Mesenchymal stem cell (in vitro differentiated cells and primary cell): ENCODE measurements at regions not wholly inside any gene's neighbourhood (a gene's known extent, or its start where the extent isn't known, plus 50 kb on each side); places are given as distances from the start of the nearest gene placed in this dataset.

Experiments
- DNase-seq: peaks from one replicate; pipeline ENCODE4 v3.0.0-alpha.2; 2013
- H2AFZ ChIP-seq: one replicate; pipeline ENCODE4 v1.6.1; 2013; ENCODE audit warnings: low read depth, mild to moderate bottlenecking, control low read depth, inconsistent platforms, low read length, moderate library complexity
- H2AK5ac ChIP-seq: 2 replicates; pipeline ENCODE4 v1.6.1; 2013; ENCODE audit warnings: low read length, moderate library complexity, mild to moderate bottlenecking, inconsistent platforms; ENCODE audit not compliant: severe bottlenecking
- H2BK120ac ChIP-seq: one replicate; pipeline ENCODE4 v1.6.1; 2013; ENCODE audit warnings: low read depth, mild to moderate bottlenecking, inconsistent platforms, low read length, moderate library complexity
- H2BK12ac ChIP-seq, 2 experiments: one replicate each; pipeline ENCODE4 v1.6.1; 2013; ENCODE audit warnings: inconsistent platforms in 2 of 2, low read length in 2 of 2, mild to moderate bottlenecking in 2 of 2, moderate library complexity in 2 of 2, control low read depth in 1 of 2
- H2BK15ac ChIP-seq: one replicate; pipeline ENCODE4 v1.6.1; 2013; ENCODE audit warnings: mild to moderate bottlenecking, low read depth, inconsistent platforms; ENCODE audit not compliant: poor library complexity, severe bottlenecking
- H2BK5ac ChIP-seq: 2 replicates; pipeline ENCODE4 v1.6.1; 2013; ENCODE audit warnings: low read depth, mild to moderate bottlenecking, low read length, control low read depth, inconsistent platforms; ENCODE audit not compliant: poor library complexity, severe bottlenecking
- H3K14ac ChIP-seq, 2 experiments: one replicate each; pipeline ENCODE4 v1.6.1; 2013; ENCODE audit warnings: inconsistent platforms in 2 of 2, low read length in 2 of 2, control low read depth in 1 of 2, mild to moderate bottlenecking in 1 of 2, moderate library complexity in 1 of 2
- H3K18ac ChIP-seq, 2 experiments: one replicate each; pipeline ENCODE4 v1.6.1; 2013; ENCODE audit warnings: inconsistent platforms in 2 of 2, low read length in 2 of 2, control low read depth in 1 of 2, low read depth in 1 of 2, mild to moderate bottlenecking in 1 of 2
- H3K23ac ChIP-seq, 2 experiments: one replicate each; pipeline ENCODE4 v1.6.1; 2013; ENCODE audit warnings: inconsistent platforms in 2 of 2, low read length in 2 of 2, mild to moderate bottlenecking in 2 of 2, moderate library complexity in 2 of 2, control low read depth in 1 of 2
- H3K27ac ChIP-seq: 2 replicates; pipeline ENCODE4 v1.5.1; 2013; ENCODE audit warnings: mild to moderate bottlenecking, moderate library complexity, low read length, control low read depth, inconsistent platforms; ENCODE audit not compliant: poor library complexity, severe bottlenecking
- H3K27me3 ChIP-seq, 2 experiments: 2 replicates each; pipeline versions ENCODE4 v1.6.1 to v1.7.0; 2013; ENCODE audit warnings: low read length in 2 of 2, mild to moderate bottlenecking in 2 of 2, moderate library complexity in 2 of 2, control low read depth in 1 of 2, inconsistent platforms in 1 of 2; ENCODE audit not compliant: control insufficient read depth in 1 of 2, insufficient read depth in 1 of 2
- H3K36me3 ChIP-seq, 2 experiments: 2 replicates each; pipeline versions ENCODE4 v1.6.1 to v1.7.0; 2013; ENCODE audit warnings: low read length in 2 of 2, control low read depth in 1 of 2, inconsistent platforms in 1 of 2, low read depth in 1 of 2, mild to moderate bottlenecking in 1 of 2; ENCODE audit not compliant: insufficient read depth in 2 of 2, control insufficient read depth in 1 of 2
- H3K4ac ChIP-seq, 2 experiments: one replicate each; pipeline ENCODE4 v1.6.1; 2013; ENCODE audit warnings: inconsistent platforms in 2 of 2, low read length in 2 of 2, mild to moderate bottlenecking in 2 of 2, moderate library complexity in 2 of 2, control low read depth in 1 of 2, low read depth in 1 of 2
- H3K4me1 ChIP-seq: 2 replicates; pipeline ENCODE4 v1.6.1; 2013; ENCODE audit warnings: low read depth, low read length, control low read depth; ENCODE audit not compliant: control insufficient read depth, insufficient read depth
- H3K4me2 ChIP-seq: 2 replicates; pipeline ENCODE4 v1.6.1; 2013; ENCODE audit warnings: low read length, mild to moderate bottlenecking, inconsistent platforms; ENCODE audit not compliant: poor library complexity, severe bottlenecking
- H3K4me3 ChIP-seq, 2 experiments: 2 replicates each; pipeline versions ENCODE4 v1.5.1 to v1.7.0; 2013; ENCODE audit warnings: low read length in 2 of 2, mild to moderate bottlenecking in 2 of 2, control low read depth in 1 of 2, low read depth in 1 of 2; ENCODE audit not compliant: insufficient read depth in 1 of 2
- H3K79me1 ChIP-seq: replicated peaks from 2 replicates; pipeline ENCODE4 v1.6.1; 2013; ENCODE audit warnings: mild to moderate bottlenecking, control low read depth, low read length, inconsistent platforms; ENCODE audit not compliant: poor library complexity, severe bottlenecking
- H3K9ac ChIP-seq: 2 replicates; pipeline ENCODE4 v1.7.0; 2013; ENCODE audit warnings: mild to moderate bottlenecking, low read length, moderate library complexity
- H3K9me3 ChIP-seq: 2 replicates; pipeline ENCODE4 v1.7.0; 2013; ENCODE audit warnings: mild to moderate bottlenecking, low read length; ENCODE audit not compliant: control insufficient read depth
- H4K8ac ChIP-seq: one replicate; pipeline ENCODE4 v1.6.1; 2013; ENCODE audit warnings: inconsistent platforms, mild to moderate bottlenecking, low read length, moderate library complexity
- H4K91ac ChIP-seq: one replicate; pipeline ENCODE4 v1.6.1; 2013; ENCODE audit warnings: mild to moderate bottlenecking, low read length, inconsistent platforms
- WGBS: methylation state at CpG from one replicate; pipeline ENCODE4 v1.1.7; 2013; ENCODE audit warnings: mixed read lengths; 5-methylcytosine and 5-hydroxymethylcytosine counted together

DNA sequence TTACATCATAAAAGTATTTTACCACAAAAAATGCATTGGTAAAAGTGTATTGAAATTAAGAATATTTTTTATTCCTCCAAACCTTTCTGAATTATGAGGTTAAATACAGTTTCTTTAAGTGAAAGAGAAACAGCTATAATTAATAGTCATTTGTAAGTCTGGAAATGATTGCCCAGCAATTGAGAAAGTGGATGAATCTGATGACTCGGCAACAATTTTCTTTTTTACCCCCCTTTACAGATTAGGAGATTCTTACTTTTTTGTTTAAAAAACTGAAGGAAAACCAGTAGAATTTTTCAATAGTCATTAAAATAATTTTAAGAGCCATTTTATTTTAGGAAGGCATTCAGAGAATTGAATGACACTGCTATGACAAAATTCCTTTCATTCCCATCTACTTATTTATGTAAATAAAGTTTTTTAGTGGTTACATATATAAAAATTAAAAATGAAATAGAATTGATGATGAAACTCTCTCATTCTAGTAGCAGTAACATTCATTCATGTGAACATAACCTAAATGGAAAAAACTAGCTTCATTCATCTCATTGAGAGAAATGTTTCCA lies 134.1 kb upstream of the PRNP start:
- Histone ChIP-seq H3K9me3 (peaks cover 2% of the 10 kb centered on the region), H4K8ac (no peak overlapping the region), H2BK120ac (no peak overlapping the region), H4K91ac (no peak overlapping the region), H3K4me1 (no peaks in the 10 kb centered on the region), H2BK15ac (no peak overlapping the region), H3K14ac (no peak overlapping the region), H2BK5ac (no peak overlapping the region), H3K79me1 (no peaks in the 10 kb centered on the region), H2BK12ac (no peak overlapping the region), H2AK5ac (no peak overlapping the region), H3K4me3 (no peak overlapping the region), H3K36me3 (no peaks in the 10 kb centered on the region), H3K9ac (no peak overlapping the region), H3K23ac (no peak overlapping the region), H2AFZ (no peak overlapping the region), H3K27me3 (no peaks in the 10 kb centered on the region), H3K18ac (no peak overlapping the region), H3K4me2 (no peak overlapping the region), H3K4ac (no peak overlapping the region), H3K27ac (no peak overlapping the region)
- no peak for DNase-seq
- WGBS: no CpG with 5 or more reads among the region's 1 CpG

DNA sequence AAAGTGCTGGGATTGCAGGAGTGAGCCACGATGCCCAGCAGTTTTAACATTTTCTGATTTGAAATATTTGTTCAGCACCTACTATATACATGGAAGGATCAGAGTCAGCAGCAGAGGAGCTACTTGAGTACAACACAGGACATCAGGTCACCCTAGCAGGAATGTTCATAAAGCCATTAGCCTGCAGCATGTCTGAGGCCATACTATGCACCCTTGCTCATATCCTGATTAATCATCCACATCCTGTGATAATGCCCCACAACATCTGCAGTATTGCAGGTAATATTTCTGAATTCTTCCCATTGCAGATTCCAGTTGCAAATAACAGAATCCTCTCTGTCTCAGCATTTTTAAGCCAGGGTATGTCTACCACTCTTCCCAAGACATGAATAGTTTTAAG lies 135.5 kb upstream of the PRNP start:
- H3K4ac ChIP-seq: peak overlapping the region; percentile 6 to 68

DNA sequence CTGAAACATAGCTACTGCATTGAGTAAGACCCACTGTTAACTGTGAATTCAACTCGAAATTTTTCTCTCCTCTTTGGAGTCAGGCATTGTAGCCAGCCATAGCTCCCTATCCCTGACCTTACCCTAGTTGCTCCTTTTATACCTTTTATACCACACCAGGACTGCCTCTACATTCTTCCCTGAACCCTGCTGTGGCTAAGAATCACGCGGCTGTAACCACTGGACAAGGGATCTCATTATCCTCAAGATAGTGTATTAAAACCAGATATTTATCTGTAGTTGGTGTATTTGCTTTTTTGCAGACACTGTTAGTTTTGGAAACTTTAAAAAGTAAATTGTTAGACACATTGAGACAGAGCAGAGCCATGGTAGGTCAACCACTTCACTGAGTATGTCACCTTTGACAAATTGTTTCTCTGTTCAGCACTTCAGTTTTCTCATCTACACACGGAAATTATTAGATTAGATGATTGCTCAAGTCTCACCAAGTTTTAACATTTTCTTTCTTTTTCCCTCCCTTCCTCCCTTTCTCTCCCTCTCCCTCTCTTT lies 136.5 kb upstream of the PRNP start:
- H3K9me3 ChIP-seq: peaks cover 2% of the 10 kb centered on the region
- no peak overlapping the region for H3K4me3 ChIP-seq
- H2BK5ac ChIP-seq: no peak overlapping the region
- no peak overlapping the region for H3K4me2 ChIP-seq
- no peak overlapping the region for H3K23ac ChIP-seq
- no peaks in the 10 kb centered on the region for H3K4me1 ChIP-seq
- H2BK15ac ChIP-seq: no peak overlapping the region
- no peak overlapping the region for H2BK12ac ChIP-seq
- H3K36me3 ChIP-seq: no peaks in the 10 kb centered on the region
- H4K8ac ChIP-seq: no peak overlapping the region
- DNase-seq: peak; percentile 69
- no peak overlapping the region for H3K14ac ChIP-seq
- no peak overlapping the region for H2AK5ac ChIP-seq
- no peak overlapping the region for H3K4ac ChIP-seq
- H2AFZ ChIP-seq: no peak overlapping the region
- no peak overlapping the region for H4K91ac ChIP-seq
- no peaks in the 10 kb centered on the region for H3K79me1 ChIP-seq
- no peak overlapping the region for H2BK120ac ChIP-seq
- WGBS: 47% methylated on average over 2 of the region's 4 CpGs
- no peaks in the 10 kb centered on the region for H3K27me3 ChIP-seq
- no peak overlapping the region for H3K27ac ChIP-seq
- H3K18ac ChIP-seq: no peak overlapping the region
- no peak overlapping the region for H3K9ac ChIP-seq

More for the DNA sequence above, 135.5 kb upstream of the PRNP start:
- Histone ChIP-seq H3K27ac (no peak overlapping the region), H3K36me3 (no peaks in the 10 kb centered on the region), H2BK15ac (no peak overlapping the region), H3K23ac (no peak overlapping the region), H3K79me1 (no peaks in the 10 kb centered on the region), H4K8ac (no peak overlapping the region), H2BK12ac (peak overlapping the region in 1 of 2 experiments; percentile 97), H4K91ac (no peak overlapping the region), H3K9ac (no peak overlapping the region), H2BK120ac (no peak overlapping the region), H2AFZ (no peak overlapping the region), H2AK5ac (no peak overlapping the region), H3K14ac (no peak overlapping the region), H3K18ac (peak overlapping the region in 1 of 2 experiments; percentile 95), H3K4me2 (no peak overlapping the region), H3K4me3 (no peak overlapping the region), H2BK5ac (no peak overlapping the region), H3K4me1 (no peaks in the 10 kb centered on the region), H3K9me3 (peaks cover 2% of the 10 kb centered on the region), H3K27me3 (no peaks in the 10 kb centered on the region)
- WGBS: 92% methylated on average over 1 of the region's 1 CpG
- DNase-seq: no peak

- H3K4me2 ChIP-seq: no peak overlapping the region
- WGBS: 100% methylated on average over 1 of the region's 2 CpGs
- H3K27ac ChIP-seq: no peak overlapping the region
- no peaks in the 10 kb centered on the region for H3K79me1 ChIP-seq
- no peak overlapping the region for H3K4ac ChIP-seq
- H2BK15ac ChIP-seq: peak overlapping the region; percentile 64
- H3K23ac ChIP-seq: no peak overlapping the region
- peaks cover 2% of the 10 kb centered on the region for H3K9me3 ChIP-seq
- peak overlapping the region in 1 of 2 experiments; percentile 13 for H3K18ac ChIP-seq
- peak overlapping the region in 1 of 2 experiments; percentile 3 for H2BK12ac ChIP-seq
- no peak overlapping the region for H3K14ac ChIP-seq
- H4K8ac ChIP-seq: no peak overlapping the region
- H2BK120ac ChIP-seq: no peak overlapping the region
- H3K36me3 ChIP-seq: no peaks in the 10 kb centered on the region
- H4K91ac ChIP-seq: peak overlapping the region; percentile 4
- no peak for DNase-seq
- H2AFZ ChIP-seq: no peak overlapping the region
- no peak overlapping the region for H3K4me3 ChIP-seq
- H3K27me3 ChIP-seq: no peaks in the 10 kb centered on the region
- H3K9ac ChIP-seq: no peak overlapping the region
- no peaks in the 10 kb centered on the region for H3K4me1 ChIP-seq
- H2BK5ac ChIP-seq: no peak overlapping the region
- H2AK5ac ChIP-seq: no peak overlapping the region
Observed at GRCh38 chr20:4548552-4548951, 137.7 kb upstream of the PRNP start.
